Glomerular visceral epithelial cell (primary cell): ENCODE measurements at regions not wholly inside any gene's neighbourhood (a gene's known extent, or its start where the extent isn't known, plus 50 kb on each side); places are given as distances from the start of the nearest gene placed in this dataset.

Source experiments
- DNase-seq: peaks from one replicate; pipeline ENCODE4 v3.0.0-alpha.2; 2016; ENCODE audit errors: extremely low spot score

DNA sequence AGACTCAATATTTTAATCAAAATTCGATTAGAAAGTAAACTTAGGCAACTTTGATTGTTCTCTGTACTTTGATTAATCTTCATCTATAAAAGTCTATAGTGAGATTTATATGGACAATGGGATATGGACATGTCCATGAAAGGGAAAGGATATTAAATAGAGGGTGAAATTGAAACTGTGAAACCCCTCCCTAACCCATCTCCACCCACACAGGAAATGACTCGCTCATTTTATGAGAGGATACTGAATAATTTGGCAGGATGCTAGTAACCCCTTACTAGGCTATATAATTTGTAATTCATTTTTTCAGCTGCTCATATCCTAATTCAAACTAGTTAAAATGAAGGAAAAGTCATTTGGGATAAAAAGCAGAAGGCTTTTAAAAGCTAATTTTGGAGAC lies 328.0 kb upstream of the ATP2B1 start:
- DNase-seq: no peak

DNA sequence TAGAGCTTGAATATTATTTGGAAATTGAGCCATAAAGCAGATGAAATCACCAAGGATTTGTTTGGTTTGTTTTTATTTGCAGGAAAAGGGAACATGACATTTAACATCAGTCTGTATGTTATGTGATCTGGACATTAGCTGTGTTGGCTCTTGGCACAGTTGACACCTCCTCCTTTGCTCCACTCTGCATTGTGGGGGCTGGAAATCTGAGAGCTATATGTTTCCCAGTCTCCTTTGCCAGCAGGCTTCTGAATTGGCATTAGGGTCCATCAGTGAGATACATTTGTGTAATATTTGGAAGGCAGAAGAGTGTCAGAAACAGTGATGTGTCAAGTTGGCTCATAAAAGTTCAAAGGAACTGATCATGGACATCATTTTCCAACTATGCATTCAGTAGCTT lies 322.1 kb upstream of the ATP2B1 start:
- DNase-seq: no peak

DNA sequence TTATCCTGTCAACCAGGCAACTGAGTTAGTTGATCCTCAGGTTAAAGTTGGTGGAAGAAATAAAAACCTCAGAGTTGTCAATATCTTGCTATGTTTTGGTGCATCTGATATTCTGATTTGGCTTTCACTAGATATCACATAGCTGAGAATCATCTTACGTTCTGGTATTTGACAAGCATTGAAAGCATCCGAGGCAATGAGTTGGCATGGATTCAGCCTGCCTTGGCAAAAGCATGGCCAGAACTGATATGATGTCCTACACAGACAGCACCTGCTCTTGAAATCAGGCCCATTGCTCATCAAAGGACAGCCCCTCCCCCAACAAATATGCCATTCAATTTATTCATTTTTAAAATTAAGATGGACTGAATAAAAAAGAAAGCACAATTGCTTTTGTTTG lies 320.7 kb upstream of the ATP2B1 start:
- no peak for DNase-seq

DNA sequence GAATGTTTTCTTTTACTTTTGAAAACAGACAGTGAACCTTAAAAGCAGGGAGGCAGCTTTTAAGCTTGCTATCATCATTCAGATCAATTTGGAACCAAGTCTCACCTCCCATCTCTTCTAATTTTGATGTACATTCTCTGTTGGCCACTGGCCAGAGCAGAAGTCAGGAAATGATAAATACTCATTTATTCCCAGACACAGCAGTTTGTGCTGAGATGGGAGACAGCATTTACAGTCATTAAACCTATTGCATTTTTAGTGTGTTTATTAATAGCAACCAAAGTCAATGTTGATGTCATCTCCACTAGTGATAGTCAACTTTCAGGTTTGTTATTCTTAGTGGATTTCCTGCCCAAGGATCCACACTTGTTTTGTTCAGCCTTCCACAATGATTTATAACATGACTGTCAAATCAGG lies 320.0 kb upstream of the ATP2B1 start:
- no peak for DNase-seq

DNA sequence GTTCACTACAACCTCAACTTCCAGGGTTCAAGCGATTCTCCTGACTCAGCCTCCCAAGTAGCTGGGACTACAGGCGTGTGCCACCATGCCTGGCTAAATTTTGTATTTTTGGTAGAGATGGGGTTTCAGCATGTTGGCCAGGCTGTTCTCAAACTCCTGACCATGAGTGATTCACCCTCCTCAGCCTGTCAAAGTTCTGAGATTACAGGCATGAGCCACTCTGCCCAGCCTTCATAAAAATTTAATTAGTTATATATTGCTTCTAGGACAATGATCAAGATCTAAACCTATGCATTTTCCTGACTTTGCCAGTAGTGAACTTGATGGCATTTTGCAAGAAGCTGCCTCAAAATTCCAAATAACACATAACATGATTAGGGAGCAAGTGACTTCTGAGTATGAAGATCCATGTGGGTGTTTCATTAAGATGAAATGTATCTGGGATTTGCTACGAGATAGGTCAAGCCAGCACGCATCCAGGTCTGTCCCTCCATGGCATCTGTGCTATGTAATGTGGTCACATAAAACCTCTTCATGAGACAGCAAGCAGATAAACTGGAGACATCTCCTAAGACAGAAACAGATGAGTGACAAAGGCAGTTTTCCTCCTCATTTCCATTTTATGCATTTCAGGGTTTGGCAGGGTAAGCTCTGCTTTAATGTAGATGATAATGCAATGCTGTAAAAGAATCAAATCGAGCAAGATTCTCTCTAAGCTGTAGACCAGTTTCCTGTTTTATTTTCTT lies 319.4 kb upstream of the ATP2B1 start:
- no peak for DNase-seq

DNA sequence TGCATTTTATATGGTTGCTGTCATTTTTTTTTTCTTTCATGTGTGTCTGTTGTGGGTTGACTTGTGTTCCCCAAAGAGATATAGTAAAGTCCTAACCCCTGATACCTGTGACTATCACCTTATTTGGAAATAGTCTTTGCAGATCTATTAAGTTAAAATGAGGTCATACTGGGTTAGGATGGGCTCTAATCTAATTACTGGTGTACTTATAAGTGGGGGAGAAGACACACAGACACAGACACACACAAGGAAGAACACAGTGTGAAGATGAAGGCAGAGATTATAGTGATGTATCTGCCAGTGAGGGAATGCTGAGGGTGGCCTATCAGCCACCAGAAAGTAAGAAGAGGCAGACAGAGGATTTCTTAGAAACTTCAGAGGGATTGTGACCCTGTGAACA lies 318.4 kb upstream of the ATP2B1 start:
- no peak for DNase-seq

DNA sequence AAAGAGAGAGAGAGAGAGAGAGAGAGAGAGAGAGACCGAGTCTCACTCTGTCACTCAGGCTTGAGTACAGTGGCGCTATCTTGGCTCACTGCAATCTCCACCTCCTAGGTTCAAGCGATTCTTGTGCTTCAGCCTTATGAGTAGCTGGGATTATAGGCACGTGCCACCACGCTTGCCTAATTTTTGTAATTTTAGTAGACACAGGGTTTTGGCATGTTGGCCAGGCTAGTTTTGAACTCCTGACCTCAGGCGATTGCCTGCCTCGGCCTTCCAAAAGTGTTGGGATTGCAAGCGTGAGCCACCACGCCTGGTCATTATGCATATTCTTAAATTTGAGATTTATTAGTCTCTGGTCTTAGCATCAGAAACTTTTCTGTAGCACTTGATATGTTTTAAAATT lies 317.9 kb upstream of the ATP2B1 start:
- DNase-seq: no peak

DNA sequence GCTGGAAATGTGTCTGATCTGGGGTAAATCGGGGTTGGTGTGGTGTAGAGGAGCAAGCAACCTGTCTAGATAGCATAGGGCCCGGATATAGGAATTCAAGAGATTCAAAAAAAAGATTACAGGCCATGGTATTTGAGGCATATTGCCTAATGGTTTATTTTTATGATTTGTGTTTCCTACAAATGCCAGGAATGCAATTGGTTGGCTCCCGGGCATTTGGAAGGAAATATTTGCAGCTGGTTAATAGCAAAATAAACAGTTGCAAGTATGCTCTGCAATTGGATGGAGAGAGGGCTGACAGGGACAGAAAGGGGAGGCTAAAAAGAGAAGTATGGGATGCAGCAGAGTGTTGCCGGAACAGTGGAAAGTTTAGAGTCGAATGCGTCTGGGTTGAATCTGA lies 315.6 kb upstream of the ATP2B1 start:
- DNase-seq: no peak

DNA sequence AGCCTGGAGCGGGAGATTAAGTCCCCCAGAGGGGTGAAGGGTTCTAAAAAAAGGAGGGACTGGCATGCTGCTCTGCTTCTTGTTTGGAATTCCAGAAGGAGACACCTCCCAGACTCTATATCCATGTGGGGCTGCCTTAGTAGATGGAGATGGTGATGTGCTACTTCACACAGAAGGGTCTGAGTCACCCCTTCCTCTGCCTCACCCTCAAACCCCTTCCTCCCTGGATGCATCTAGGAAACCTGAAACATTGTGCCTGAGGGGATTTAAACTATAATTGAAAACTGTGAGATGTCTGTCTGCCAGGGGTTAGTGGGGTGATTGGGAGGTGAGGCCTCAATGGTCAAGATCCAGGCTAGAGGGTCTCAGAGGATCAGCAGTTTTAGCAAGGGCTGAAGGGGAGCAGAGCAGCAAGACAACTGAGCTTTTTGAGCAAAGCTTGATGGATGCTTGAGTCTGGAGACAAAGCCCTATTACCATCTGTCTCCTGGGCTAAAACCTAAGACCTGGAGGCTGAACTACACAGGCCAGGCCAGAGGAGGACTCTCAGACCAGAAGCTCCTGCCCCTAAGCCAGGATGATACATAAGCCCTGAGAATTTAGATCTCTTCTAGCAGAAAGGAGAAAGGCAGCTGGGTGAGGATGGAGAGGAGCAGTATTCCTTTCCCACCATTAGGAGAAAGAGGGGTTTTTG lies 314.7 kb upstream of the ATP2B1 start:
- DNase-seq: no peak

DNA sequence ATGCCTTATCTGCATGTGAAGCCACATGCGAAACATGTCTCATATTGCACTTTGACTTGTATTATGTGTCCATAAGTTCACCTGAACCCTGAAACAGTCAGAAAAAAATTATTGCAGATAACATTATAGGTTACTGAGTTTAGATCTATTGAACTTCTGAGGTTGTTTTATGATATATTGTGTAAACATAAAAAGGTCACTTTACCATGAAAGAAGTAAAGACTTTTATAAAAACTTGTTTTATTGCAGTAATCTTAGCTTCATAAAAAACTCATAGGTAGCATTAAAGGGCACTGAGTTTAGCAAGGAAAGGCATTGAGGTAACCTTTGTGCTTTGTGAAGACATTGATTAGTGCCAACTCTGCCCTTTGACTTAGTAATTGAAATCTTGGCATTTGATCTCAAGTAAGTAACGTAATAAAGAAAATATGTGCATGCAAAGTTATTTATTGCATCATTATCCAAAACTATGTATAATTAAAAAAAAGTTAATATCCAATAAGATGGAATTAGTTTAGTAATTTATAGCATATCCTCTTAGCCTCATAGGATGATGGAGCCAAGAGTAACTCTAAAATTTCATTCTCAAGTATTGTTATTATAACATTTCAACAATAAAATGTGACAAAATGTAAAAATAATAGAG lies 313.3 kb upstream of the ATP2B1 start:
- no peak for DNase-seq

DNA sequence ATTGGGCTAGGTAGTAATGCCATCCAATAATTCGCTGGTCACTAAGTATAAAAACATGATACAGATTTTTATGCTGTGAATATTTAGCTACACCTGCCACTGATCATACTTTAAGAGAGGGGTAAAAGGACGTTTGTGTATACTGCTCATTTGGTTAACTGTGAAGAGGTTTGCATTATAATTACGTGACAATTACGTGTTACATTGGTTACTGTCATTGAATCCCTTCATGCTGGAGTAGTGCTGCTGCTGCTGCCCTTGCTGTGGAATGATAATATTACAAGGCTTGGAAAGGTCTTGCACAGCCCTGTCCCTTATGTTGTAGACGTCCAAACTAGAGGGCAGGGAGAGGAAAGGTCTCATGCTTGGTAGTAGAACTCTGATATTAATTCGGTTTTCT lies 312.2 kb upstream of the ATP2B1 start:
- DNase-seq: no peak

DNA sequence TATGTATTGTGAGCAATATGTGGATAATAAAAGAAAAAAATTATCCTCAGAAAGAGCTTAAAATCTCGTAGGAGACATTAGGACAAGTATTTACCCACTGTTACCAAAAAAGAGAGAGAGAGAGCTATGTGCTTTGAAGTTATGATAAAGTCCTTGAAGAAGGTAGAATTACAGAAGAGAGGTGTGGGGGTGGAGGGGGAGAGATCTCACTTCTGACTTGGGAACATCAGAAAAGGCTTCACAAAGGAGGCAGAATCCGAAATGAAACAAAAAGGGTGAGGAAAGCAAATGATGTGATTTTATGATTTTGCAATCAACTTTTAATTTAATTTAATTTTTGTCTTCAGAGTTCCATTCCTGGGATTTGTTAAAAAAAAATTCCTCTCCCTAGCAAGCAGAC lies 311.8 kb upstream of the ATP2B1 start:
- no peak for DNase-seq

DNA sequence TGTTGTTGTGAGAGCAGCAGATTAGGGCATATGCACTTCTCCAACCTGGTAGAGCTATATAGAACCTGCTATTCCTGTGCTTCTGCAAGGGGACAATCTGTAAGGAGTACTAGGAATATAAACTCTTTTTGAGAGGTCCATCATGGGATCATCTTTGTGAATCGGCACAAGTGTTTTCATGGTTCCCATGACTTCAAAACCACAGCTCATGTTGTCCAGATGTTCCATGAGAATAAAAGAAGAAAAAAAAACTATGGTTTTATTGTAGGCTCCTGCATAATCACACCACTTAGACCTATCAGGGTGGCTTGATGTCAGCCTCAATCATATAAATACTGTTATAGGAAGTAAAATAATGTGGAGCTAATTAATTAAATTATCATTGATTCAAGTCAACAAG lies 311.4 kb upstream of the ATP2B1 start:
- DNase-seq: no peak

DNA sequence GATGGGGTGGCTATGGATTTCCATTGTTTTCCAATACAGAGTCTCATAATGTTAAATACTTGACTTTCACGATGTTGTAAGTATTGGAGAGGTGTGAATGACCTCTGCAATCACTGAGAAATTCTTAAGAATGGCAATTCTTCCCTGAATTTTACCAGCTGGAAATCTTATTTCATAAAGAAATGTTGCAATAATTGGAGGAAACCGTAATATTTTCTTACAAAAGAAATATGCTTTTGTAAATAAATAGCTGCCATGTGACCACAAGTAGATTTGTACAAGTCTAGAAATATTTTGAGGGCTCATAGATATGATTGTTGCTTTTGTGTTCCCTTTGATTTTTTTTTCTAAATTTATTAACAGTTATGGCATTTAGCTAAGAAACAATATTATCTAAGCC lies 308.7 kb upstream of the ATP2B1 start:
- no peak for DNase-seq

DNA sequence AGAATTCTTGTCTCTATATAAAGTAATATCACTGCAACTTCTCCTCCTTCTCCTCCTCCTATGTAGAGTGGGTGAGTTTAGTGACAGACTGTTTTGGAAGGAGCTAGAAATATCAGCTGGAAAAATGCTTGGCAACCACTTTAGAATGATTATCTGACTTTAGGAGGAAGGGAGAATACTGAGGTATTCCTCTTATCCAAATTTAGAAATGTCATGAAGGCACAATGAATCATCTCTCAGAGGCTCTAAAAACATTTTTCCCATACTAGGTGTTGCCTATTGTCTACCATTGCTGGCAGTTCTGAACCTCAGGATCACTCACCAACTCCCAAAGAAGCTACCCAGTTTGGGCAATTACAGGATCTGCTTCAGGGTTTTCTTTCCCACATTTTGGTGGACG lies 306.6 kb upstream of the ATP2B1 start:
- no peak for DNase-seq

DNA sequence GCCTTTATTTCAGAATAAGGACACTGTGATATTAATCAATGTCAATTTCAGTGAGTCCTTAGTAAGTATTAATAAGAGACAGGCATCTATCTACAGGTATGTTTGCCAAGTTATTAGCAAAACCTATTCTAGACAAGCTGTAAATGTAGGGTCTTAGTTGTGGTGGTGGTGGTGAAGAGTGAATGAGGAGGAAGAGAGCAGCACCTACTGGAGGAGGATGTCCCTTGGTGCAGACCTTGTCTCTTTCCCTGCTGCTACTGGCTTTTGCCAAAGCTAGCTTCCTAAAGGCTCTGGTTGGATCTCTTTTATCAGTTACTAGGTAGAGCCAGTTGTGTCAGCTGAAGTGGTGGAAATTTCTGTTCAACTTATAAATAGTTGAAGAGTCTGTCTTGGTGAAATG lies 304.8 kb upstream of the ATP2B1 start:
- DNase-seq: no peak

DNA sequence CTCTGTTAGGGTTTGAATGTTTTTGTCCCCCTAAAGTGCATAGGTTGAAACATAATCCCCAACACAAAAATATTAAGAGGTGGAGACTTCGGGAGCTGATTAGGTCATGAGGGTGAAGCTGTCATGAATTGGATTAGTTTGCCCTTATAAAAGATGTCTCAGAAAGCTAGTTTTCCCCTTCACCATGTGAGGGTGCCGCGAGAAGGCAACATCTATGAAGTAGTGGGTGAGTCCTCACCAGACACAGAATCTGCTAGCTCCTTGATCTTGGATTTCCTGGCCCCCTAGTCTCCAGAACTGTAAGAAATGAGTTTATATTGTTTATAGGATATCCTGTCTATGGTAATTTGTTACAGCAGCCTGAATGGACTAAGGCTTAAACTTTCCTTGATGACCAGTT lies 301.5 kb upstream of the ATP2B1 start:
- no peak for DNase-seq

DNA sequence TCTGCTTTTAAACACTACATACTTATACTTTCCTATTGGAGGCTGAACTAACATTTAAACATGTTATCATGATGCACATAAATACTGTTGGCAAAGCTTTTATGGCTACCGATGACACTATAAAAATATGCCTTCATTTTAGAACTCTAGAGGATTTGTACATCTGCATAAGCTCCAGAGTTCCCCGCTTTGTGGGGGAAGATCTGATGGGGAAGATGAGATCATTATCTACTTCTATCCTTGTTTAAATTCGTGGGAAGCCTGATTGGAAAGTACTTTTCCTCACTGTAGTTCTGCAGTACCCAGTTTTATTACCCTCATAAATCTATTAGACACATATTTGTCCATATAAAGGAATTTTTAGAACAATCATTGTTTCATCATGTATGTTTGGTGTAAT lies 299.6 kb upstream of the ATP2B1 start:
- DNase-seq: no peak

DNA sequence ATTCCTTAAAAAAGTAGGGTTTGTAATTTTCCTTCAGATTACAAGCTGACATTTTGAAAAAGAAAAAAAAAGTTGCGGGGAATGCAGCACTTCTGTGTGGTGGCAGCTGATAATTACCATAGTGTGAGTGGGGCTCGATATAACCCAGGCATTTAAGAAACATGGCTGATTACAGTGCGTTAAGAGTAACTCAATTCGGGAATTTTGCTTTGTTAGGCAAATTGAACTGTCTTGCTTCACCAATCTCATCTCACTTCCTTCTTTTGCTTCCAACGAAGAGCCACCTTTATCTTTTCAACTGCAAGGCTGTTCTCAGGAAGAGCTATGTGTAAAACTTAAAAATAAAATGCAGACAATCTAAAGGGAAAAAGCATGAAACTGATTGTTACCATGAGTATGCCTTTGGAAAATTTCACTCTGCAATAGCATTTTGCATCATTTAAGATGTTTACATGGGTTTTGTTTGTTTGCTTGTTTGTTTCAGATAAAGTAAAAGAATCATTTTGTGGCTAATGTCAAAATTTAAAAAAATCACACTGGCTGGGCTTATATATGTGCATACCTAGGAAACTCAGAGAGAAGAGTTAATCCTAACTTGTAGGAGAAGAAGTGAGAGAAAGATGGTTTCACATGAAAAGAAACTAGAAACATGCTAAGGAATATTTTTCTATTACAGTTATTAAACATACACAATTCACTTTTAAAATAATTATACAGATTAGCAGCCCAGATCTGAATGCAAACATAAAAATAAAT lies 295.9 kb upstream of the ATP2B1 start:
- DNase-seq: no peak

DNA sequence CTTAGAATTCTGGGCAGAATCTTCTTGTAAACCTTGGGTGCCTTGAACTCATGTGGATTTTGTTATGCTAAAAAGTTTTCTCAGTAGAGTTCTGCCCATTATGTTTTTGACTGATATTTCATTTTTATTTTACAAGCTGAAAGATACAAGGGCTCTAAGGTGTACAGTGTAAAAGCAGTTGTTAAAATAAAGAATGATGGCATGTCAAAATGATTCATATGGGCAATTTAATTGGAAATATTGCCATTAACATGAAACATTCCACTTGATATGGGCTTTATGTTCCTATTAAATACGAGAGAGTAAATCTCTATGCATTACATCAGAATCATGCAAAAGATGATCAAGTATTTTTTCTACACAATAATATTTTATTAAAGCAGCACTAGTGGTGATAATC lies 295.1 kb upstream of the ATP2B1 start:
- DNase-seq: no peak

DNA sequence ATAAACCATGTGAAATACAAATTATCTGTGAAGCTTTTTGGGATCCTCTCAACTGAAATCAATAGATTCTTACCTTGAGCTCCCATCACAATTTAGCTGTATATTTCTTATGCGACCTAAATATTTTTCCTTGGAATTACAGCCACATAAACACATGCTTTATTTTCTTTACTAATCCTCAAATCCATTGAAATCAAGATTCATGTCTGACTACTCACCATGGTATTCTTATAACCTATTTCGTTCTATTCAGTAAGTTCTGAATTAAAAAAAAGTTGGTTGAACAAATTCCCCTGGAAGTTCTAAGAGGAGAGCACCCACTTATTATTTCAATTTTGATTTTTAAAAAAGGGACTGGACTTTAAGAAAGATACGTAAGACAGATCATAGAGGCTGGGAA lies 292.1 kb upstream of the ATP2B1 start:
- no peak for DNase-seq

DNA sequence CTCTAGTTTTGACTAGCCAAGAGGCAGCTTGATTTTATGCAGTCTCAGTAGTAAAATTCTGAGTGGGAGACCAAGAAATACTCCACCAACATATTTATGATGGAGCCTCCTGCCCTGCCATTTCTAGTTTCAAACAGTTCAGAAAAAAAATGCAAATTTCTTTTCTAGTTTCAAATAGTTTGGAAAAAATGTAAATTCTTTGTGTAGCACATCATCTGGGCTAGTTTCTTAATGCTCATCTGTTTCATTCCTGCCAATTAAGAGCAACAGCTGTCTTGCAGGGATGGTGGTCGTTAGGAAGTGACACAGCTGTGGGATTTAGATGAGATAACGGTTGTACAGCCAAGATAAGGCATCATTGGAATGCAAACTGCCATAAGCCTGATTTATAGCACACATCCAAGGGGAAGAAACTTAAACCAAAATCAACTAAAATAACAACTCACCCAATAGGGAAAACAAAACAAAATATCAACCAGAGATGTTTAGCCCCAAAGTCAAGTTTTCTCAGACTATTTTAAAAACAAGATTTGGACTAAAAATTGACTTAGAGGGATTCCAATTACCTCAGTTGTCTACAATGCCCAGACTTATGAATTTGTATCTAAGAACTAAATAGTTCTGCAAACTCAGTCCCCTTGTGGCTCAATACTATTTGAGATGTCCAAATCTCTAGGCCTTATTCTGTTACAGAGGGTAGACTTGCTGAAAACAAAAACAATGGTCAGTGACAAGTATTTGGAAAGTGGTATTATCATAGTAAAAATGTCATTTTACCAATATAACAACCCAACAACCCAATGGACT lies 291.3 kb upstream of the ATP2B1 start:
- no peak for DNase-seq
